Neural cell (in vitro differentiated cells): ENCODE measurements at regions not wholly inside any gene's neighbourhood (a gene's known extent, or its start where the extent isn't known, plus 50 kb on each side); places are given as distances from the start of the nearest gene placed in this dataset.

Experiments used
- CTCF ChIP-seq: fragments of 450-650 bp; IDR thresholded peaks from 2 replicates; pipeline ENCODE4 v1.5.1; 2014; ENCODE audit warnings: antibody characterized with exemption, mild to moderate bottlenecking, moderate library complexity; ENCODE audit not compliant: poor library complexity, severe bottlenecking
- EP300 ChIP-seq: fragments of 450-650 bp; conservative IDR thresholded peaks from 2 replicates; pipeline ENCODE4 v1.6.1; 2014; ENCODE audit warnings: antibody characterized with exemption, mild to moderate bottlenecking, moderate library complexity; ENCODE audit not compliant: poor library complexity, severe bottlenecking
- EZH2 ChIP-seq: fragments of 200-600, 300-800 bp; shearing (Covaris generic), sonication (generic); IDR thresholded peaks from 2 replicates; pipeline ENCODE4 v1.6.1; 2014; ENCODE audit warnings: antibody characterized with exemption, low read length, borderline replicate concordance, mild to moderate bottlenecking; ENCODE audit not compliant: insufficient read depth, poor library complexity, severe bottlenecking
- MXI1 ChIP-seq: fragments of 450-650 bp; conservative IDR thresholded peaks from 2 replicates; pipeline ENCODE4 v1.6.1; 2014; ENCODE audit warnings: antibody characterized with exemption, mild to moderate bottlenecking; ENCODE audit not compliant: poor library complexity, severe bottlenecking
- RAD21 ChIP-seq: fragments of 450-650 bp; conservative IDR thresholded peaks from 2 replicates; pipeline ENCODE4 v1.6.1; 2014; ENCODE audit warnings: antibody characterized with exemption, mild to moderate bottlenecking, moderate library complexity
- SMC3 ChIP-seq: fragments of 450-650 bp; conservative IDR thresholded peaks from 2 replicates; pipeline ENCODE4 v1.6.1; 2014; ENCODE audit warnings: antibody characterized with exemption, mild to moderate bottlenecking, moderate library complexity; ENCODE audit not compliant: poor library complexity
- TAF1 ChIP-seq: IDR thresholded peaks from 2 replicates; pipeline ENCODE4 v1.6.1; 2012; ENCODE audit warnings: low read depth

GRCh38 chr13:87244256-87244890, 426.8 kb upstream of the SLITRK5 start:
- TF ChIP-seq CTCF (no peak), EZH2 (no peak), TAF1 (no peak), MXI1 (no peak), SMC3 (no peak), EP300 (no peak), RAD21 (no peak)
